Fibroblast of lung (primary cell): ENCODE measurements at regions not wholly inside any gene's neighbourhood (a gene's known extent, or its start where the extent isn't known, plus 50 kb on each side); places are given as distances from the start of the nearest gene placed in this dataset.

Source experiments
- DNase-seq, 2 donors: peaks; one replicate each; pipeline versions ENCODE4 v3.0.0 to v3.0.0-alpha.2; 2010; ENCODE audit warnings: low read depth in 2 of 2
- H2AFZ ChIP-seq: 2 replicates; pipeline ENCODE4 v1.5.1; 2012; ENCODE audit warnings: low read length, control low read depth, inconsistent platforms
- H3K27ac ChIP-seq: 2 replicates; pipeline ENCODE4 v1.5.1; 2011; ENCODE audit warnings: low read length, control low read depth; ENCODE audit not compliant: insufficient read depth
- H3K27me3 ChIP-seq: 2 replicates; pipeline ENCODE4 v1.5.1; 2011; ENCODE audit warnings: mild to moderate bottlenecking, low read length; ENCODE audit not compliant: control insufficient read depth, insufficient read depth
- H3K36me3 ChIP-seq: 2 replicates; pipeline ENCODE4 v1.5.1; 2011; ENCODE audit warnings: low read length; ENCODE audit not compliant: control insufficient read depth, insufficient read depth
- H3K4me1 ChIP-seq: 2 replicates; pipeline ENCODE4 v1.5.1; 2011; ENCODE audit warnings: low read length; ENCODE audit not compliant: control insufficient read depth, insufficient read depth; ENCODE audit errors: extremely low read depth
- H3K4me2 ChIP-seq: 2 replicates; pipeline ENCODE4 v1.5.1; 2011; ENCODE audit warnings: low read length, control low read depth; ENCODE audit not compliant: insufficient read depth; ENCODE audit errors: extremely low read depth
- H3K4me3 ChIP-seq, 4 experiments: fragments of 200-600 bp in 1 of 4; sonication (generic) in 1 of 4; replicated peaks in 1 of 4; 2 replicates each; pipeline ENCODE4 v1.5.1; 2011 to 2016; ENCODE audit warnings: low read length in 4 of 4, low read depth in 3 of 4, mild to moderate bottlenecking in 3 of 4, control low read depth in 2 of 4, inconsistent platforms in 1 of 4, mixed read lengths in 1 of 4; ENCODE audit not compliant: insufficient read depth in 1 of 4; ENCODE audit errors: control extremely low read depth in 1 of 4
- H3K79me2 ChIP-seq: 2 replicates; pipeline ENCODE4 v1.5.1; 2012; ENCODE audit warnings: mild to moderate bottlenecking, low read length, inconsistent platforms; ENCODE audit not compliant: control insufficient read depth, insufficient read depth
- H3K9ac ChIP-seq: 2 replicates; pipeline ENCODE4 v1.5.1; 2011; ENCODE audit warnings: mild to moderate bottlenecking, low read length, control low read depth; ENCODE audit not compliant: insufficient read depth
- H3K9me3 ChIP-seq: 2 replicates; pipeline ENCODE4 v1.5.1; 2012; ENCODE audit warnings: low read depth, low read length; ENCODE audit not compliant: control insufficient read depth, insufficient read depth
- H4K20me1 ChIP-seq: 2 replicates; pipeline ENCODE4 v1.5.1; 2011; ENCODE audit warnings: low read length; ENCODE audit not compliant: control insufficient read depth, insufficient read depth; ENCODE audit errors: extremely low read depth
- CTCF ChIP-seq, 2 donors: IDR thresholded peaks in 1 of 2; conservative IDR thresholded peaks in 1 of 2; 1 replicate in 1 of 2; 2 replicates in 1 of 2; pipeline ENCODE4 v1.5.1; 2011 to 2012; ENCODE audit warnings: low read length in 2 of 2, control low read depth in 1 of 2, inconsistent platforms in 1 of 2, low read depth in 1 of 2, mild to moderate bottlenecking in 1 of 2
- EZH2 ChIP-seq: IDR thresholded peaks from 2 replicates; pipeline ENCODE4 v1.5.1; 2012; ENCODE audit warnings: low read length, control low read depth, mild to moderate bottlenecking; ENCODE audit errors: missing control alignments

GRCh38 chr16:86410529-86410928 is 99.8 kb upstream of the FOXF1 start:
- Histone ChIP-seq H3K79me2 (no peaks in the 10 kb centered on the region), H4K20me1 (no peaks in the 10 kb centered on the region), H3K4me1 (no peaks in the 10 kb centered on the region), H3K9me3 (no peaks in the 10 kb centered on the region), H3K36me3 (no peaks in the 10 kb centered on the region), H3K27me3 (no peaks in the 10 kb centered on the region), H3K4me3 (no peak overlapping the region), H2AFZ (no peak overlapping the region), H3K27ac (no peak overlapping the region), H3K4me2 (no peak overlapping the region), H3K9ac (no peak overlapping the region)
- no peak for DNase-seq
- no peak for TF ChIP-seq EZH2
- TF ChIP-seq CTCF (conservative IDR thresholded peaks at IDR 0.05 in 1 of 2, IDR thresholded peaks at IDR 0.05 in 1 of 2; ENCODE audit: low read depth in 1 of 2, low read length in 2 of 2) = no peak

GRCh38 chr16:86411897-86412296 is 98.4 kb upstream of the FOXF1 start:
- Histone ChIP-seq H3K27me3 (peaks cover under 1% of the 10 kb centered on the region), H3K9ac (no peak overlapping the region), H3K4me1 (no peaks in the 10 kb centered on the region), H3K27ac (no peak overlapping the region), H2AFZ (no peak overlapping the region), H3K4me3 (no peak overlapping the region), H4K20me1 (no peaks in the 10 kb centered on the region), H3K4me2 (no peak overlapping the region), H3K9me3 (no peaks in the 10 kb centered on the region), H3K79me2 (no peaks in the 10 kb centered on the region), H3K36me3 (no peaks in the 10 kb centered on the region)
- DNase-seq = no peak
- TF ChIP-seq EZH2 = no peak
- no peak for TF ChIP-seq CTCF (conservative IDR thresholded peaks at IDR 0.05 in 1 of 2, IDR thresholded peaks at IDR 0.05 in 1 of 2; ENCODE audit: low read depth in 1 of 2, low read length in 2 of 2)

- no peaks in the 10 kb centered on the region for H3K79me2 ChIP-seq
- H3K27me3 ChIP-seq = peaks cover 4% of the 10 kb centered on the region
- no peak overlapping the region for H3K4me3 ChIP-seq
- H3K4me1 ChIP-seq = no peaks in the 10 kb centered on the region
- TF ChIP-seq EZH2 (no peak), CTCF (conservative IDR thresholded peaks at IDR 0.05 in 1 of 2, IDR thresholded peaks at IDR 0.05 in 1 of 2; ENCODE audit: low read depth in 1 of 2, low read length in 2 of 2) (no peak)
- H3K4me2 ChIP-seq = no peak overlapping the region
- H2AFZ ChIP-seq = no peak overlapping the region
- H3K9me3 ChIP-seq = no peaks in the 10 kb centered on the region
- no peak overlapping the region for H3K27ac ChIP-seq
- no peak overlapping the region for H3K9ac ChIP-seq
- H4K20me1 ChIP-seq = no peaks in the 10 kb centered on the region
- DNase-seq = no peak
- H3K36me3 ChIP-seq = no peaks in the 10 kb centered on the region
These were observed 95.2 kb upstream of the FOXF1 start for GRCh38 chr16:86414991-86415740.
